Esophagus mucosa (tissue), 1 donor: ENCODE measurements at regions not wholly inside any gene's neighbourhood (a gene's known extent, or its start where the extent isn't known, plus 50 kb on each side); places are given as distances from the start of the nearest gene placed in this dataset.

Source experiments
- ATAC-seq: fragments of 200-7000 bp; cut with Tn5 transposase; one replicate; pipeline ENCODE4 v1.9.1; 2020
- donor health status: DM: yes; HTN: yes; CAD: no.

DNA sequence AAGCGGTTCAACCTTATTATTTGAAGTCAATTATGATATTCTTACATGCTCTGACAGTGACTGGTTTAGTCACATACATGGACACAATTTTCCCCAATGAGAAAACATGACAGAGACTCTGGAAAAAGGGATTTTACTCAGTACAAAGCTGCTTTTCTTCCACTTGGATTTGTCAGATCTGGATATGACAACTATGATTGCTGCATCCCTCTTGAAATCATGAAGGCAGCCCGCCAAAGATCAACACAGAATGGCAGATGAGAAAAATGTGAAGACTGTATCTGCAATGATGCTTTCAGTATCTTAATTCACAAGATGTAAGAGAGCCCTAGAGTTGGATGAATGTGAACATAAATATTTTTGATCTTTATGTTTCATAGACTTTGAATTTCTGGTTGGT, 439.6 kb downstream of the CDH8 start:
- no peak for ATAC-seq

- ATAC-seq = no peak
Observed at GRCh38 chr16:61595605-61596004, 440.6 kb downstream of the CDH8 start.

DNA sequence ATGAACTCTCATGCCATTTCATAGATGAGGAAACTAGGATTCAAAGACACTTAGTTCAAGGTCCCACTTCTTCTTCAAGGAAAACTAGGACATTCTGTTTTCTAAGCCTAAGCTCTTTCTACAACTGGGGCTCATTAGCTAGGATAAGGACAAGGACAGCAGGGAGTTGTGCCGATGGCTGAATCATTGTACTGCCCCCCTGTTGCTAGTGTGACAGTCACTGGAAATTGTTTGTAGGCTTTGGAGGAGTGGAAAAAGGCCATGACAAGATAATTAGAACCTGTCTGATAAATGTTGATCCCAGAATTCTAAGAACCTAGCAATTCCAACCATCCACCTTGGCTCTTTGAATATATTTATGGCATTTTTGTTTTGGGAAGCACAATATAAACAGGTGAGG, 445.7 kb downstream of the CDH8 start:
- no peak for ATAC-seq

GRCh38 chr16:61587526-61587925, 448.7 kb downstream of the CDH8 start:
- ATAC-seq = no peak

DNA sequence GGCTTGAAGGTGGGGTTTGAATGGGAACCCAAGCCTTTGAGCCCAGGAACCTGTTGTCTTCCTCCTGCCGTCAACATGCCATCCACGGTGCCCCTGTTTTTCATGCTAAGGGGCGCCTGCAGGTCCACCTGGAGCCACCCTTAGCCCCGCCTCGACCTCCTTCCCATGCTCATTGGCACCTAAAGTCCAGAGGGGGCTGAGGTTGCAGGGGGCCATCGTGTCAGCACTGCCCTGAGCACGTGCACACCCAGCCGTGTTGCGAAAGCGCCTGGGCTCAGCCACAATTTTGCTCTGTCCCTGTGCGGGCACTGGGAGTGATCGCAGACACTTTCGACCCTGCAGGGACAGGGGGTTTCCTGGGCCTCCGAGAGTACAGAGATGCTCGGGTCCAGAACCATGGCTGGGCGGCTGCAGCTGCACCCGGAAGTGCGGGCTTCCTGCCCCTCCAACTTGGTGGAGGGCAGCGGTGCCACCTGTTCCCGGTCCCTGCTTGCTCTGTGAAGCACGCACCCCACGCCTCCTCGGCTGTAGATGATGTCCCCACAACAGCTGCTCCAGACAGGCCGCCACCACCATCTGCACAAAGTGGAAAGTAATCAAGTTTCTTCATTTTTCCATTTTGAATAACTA, 454.7 kb downstream of the CDH8 start:
- no peak for ATAC-seq

DNA sequence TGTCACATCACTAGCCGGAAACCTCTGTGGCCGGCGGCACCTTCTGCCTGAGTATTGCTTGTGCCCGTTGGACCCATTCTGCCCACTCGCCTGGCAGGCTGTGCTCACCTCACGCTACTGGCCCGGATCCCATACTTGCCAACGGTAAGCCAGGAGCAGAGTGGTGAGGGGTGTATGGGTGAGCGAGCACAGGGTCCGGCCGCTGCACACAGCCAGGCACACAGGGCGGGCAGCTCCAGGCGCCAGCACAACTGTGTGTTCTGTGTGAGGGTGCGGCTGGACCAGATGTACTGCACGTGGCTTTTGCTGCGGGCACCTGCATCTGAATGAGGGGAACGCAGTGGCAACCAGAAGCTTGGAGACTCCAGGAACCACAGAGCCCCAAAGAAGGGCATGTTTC, 455.7 kb downstream of the CDH8 start:
- no peak for ATAC-seq

DNA sequence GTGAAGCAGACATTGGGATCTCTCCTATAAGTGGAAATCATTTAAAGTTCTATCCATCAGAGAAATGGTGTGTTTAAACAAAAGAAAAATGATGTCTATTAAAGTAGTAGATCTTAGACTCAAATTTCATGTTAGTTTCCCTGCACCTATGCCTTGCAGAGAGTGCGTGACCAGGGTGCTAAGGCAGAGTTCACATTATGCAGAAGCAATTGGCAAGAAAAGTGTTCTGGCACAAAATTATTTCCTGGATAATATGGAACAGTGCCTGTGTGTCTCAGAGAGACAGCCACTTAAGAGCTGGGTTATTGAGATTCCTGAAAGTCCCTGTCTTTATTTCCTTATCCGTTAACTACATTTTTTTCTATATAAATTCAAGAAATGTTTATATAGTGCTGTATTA, 457.0 kb downstream of the CDH8 start:
- ATAC-seq = no peak

- ATAC-seq = no peak
Observed at GRCh38 chr16:61576476-61576875, 459.8 kb downstream of the CDH8 start.

GRCh38 chr16:61575617-61576016, 460.6 kb downstream of the CDH8 start:
- no peak for ATAC-seq

DNA sequence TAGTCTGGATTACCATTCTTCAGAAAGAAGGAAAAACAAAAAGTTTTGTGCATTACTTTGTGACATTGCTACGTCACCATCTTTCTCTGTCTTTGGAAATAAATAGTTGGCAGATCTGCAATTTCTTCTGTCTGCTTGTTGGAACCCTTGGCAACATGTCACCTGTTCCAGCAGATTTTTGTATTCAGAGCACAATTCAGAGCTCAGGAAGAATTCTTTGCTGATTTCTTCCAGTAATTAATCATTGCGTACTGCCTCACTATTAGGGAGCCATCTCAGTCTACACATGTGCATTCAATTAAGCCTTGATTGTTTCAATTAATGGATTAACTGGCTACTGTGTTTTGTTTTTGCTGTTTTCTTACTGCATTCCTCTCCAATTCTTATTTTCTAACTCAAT, 467.2 kb downstream of the CDH8 start:
- ATAC-seq = no peak

- ATAC-seq = no peak
Observed at GRCh38 chr16:61564716-61565115, 471.5 kb downstream of the CDH8 start.

DNA sequence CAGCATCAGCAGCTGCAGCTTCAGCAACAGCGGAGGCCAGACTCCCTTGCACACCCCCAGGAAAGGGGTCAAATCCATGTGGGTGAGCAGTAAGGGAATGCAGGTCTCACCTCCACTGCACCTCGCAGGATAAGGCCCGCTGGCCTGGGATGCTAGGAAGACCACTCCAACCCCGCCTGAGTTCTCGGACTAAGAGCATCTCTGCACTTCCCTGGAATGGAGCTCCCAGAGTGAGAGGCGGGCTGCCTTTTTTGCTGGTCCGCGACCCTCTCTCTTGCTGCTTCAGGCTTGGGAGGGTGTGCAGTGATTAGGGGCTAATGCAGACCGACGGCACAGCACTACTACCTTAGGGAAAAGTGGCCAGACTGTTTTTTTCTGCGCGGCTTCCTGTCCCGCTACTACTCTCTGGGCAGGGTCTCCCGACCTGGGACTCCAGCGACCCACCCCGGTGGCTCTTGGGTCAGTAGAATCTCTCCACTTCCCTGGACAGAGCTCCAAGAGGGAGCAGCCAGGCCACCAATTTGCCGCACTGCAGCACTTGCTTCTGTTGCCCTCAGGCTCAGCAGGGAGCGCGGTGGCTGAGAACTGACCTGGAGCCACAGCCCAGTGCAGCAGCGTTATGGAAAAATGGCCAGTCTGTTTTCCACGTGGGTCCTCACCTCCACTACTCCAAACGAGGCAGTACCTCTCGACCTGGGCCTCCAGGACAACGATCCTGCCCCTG, 480.4 kb downstream of the CDH8 start:
- no peak for ATAC-seq

DNA sequence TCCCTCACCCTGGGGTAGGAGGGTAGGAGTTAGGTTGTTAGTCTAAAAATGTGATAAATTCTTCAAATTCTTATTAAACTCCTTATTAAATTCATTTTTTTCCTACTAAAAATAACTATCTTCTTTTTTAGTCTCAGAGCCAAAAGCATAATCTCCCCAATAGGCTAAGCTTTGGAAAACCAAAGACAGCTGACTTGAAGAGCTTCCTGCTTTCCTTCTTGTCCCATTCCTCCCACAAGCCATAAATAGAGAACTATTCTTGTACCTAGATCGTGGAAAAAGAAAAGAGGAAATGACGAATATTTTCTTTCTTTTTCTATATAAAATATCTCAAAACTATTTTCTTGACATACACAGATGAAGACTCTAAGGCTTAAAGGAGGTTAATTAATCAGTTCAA, 486.9 kb downstream of the CDH8 start:
- ATAC-seq = no peak

- ATAC-seq = no peak
Observed at GRCh38 chr16:61547626-61548025, 488.6 kb downstream of the CDH8 start.

GRCh38 chr16:61544165-61544564, 492.1 kb downstream of the CDH8 start:
- ATAC-seq = no peak

- ATAC-seq = no peak
Observed at GRCh38 chr16:61540216-61540615, 496.0 kb downstream of the CDH8 start.

DNA sequence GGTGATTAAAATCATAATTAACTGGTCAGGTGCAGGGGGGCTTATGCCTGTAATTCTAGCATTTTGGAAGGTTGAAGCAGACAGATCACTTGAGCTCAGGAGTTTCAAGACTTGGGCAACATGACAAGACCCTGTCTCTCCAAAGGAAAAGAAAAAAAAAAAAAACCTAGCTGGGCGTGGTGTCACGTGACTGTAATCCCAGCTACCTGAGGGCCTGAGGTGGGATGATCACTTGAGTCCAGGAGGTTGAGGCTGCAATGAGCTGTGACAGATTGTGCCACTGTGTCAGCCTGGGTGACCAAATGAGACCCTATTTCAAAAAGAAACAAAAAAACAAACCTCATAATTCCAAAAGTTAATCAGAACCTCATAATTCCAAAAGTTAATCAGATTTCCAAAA, 505.5 kb downstream of the CDH8 start:
- ATAC-seq = no peak

DNA sequence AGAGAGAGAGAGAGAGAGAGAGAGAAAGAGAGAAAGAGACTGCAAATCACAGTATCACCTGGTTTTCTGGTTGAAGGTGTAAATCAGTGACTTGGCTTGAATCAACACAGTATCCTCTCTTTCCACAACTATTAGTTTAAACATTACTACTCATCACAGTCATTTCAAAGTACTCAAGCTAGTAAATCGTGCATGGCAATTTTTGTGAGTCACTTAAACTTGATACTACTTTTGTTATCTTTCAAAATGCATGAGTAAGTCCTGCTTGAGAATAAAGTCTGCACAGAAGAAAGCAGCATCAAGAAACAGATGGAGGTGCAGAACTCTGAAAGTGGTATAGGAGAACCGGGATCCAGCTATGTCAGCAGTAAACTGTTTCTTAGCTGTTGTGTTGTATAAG, 535.4 kb downstream of the CDH8 start:
- ATAC-seq = no peak

DNA sequence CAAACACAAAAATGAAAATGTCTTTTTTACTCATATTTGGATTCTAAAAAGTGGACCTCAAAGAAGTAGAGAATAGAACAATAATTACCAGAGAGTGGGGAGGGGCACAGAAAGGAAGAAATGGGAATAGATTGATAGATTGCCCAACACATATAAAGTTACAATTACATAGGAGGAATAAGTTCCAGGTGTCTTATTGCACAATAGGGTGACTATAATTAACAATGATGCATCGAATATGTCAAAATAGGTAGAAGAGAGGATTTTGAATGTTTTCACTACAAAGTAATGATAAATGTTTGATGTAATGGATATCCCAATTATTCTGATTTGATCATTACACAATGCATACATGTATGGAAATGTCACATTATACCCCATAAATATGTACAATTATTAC, 556.0 kb downstream of the CDH8 start:
- ATAC-seq = no peak

GRCh38 chr16:61471737-61472136, 564.5 kb downstream of the CDH8 start:
- ATAC-seq = no peak

DNA sequence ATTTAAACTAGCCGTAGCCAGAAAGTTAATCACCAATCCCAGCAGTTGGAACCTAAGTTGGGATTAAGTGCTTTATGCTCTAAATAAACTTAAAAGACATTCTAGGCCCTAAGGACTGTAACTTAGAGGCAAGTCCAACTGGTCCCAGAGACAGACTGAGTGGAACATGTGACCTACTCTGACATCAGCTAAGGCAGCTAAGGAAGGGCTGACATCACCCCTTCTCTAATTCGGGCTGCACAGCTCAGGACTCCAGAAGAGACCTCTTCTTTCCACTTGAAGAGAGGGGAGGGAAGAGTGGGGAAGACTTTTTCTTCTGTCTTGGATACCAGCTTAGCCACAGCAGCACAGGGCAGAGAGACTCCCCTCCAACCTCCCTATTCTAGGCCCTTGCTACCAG, 565.2 kb downstream of the CDH8 start:
- ATAC-seq = no peak

- ATAC-seq = no peak
Observed at GRCh38 chr16:61465285-61465684, 571.0 kb downstream of the CDH8 start.

- ATAC-seq = no peak
Observed at GRCh38 chr16:61460020-61460419, 576.2 kb downstream of the CDH8 start.

DNA sequence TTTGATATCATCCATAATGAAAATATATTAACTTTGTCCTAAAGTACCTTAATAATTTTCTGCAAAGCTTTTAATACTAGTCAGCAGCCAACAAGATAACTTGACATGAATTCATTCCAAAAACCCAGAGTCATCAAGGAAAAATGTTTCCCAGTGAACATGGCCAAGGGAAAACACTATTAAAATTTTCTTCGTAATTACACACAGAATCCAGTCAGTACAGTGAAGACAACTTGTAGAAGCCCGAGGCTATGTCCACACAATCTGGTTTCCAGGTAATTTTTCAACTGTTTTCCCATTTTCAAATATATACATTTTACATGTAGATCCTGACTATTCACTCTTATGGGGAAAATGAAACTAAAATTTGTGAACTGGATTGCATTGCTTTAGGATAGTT, 600.9 kb downstream of the CDH8 start:
- ATAC-seq = no peak

- no peak for ATAC-seq
Observed at GRCh38 chr16:61432421-61432820, 603.8 kb downstream of the CDH8 start.
